Upper lobe of left lung (tissue), 6 donors: ENCODE measurements at regions not wholly inside any gene's neighbourhood (a gene's known extent, or its start where the extent isn't known, plus 50 kb on each side); places are given as distances from the start of the nearest gene placed in this dataset.

Source experiments
- ATAC-seq, 2 donors: fragments of 200-7000 bp; cut with Tn5 transposase; one replicate each; pipeline ENCODE4 v1.9.1; 2022; ENCODE audit warnings: mild to moderate bottlenecking in 2 of 2, moderate library complexity in 2 of 2; ENCODE audit not compliant: low FRiP score in 2 of 2
- DNase-seq, 2 donors: peaks; one replicate each; pipeline ENCODE4 v3.0.0-alpha.2; 2019 to 2020
- H3K27ac ChIP-seq, 4 donors: fragments of 200-600 bp; sonication (generic); one replicate each; pipeline ENCODE4 v1.5.1; 2016 to 2019
- H3K27me3 ChIP-seq, 4 donors: fragments of 200-600 bp; sonication (generic); one replicate each; pipeline ENCODE4 v1.5.1; 2017 to 2019
- H3K36me3 ChIP-seq, 4 donors: fragments of 200-600 bp; sonication (generic); one replicate each; pipeline ENCODE4 v1.5.1; 2016 to 2019
- H3K4me1 ChIP-seq, 4 donors: fragments of 200-600 bp; sonication (generic); one replicate each; pipeline ENCODE4 v1.5.1; 2018 to 2019
- H3K4me3 ChIP-seq, 4 donors: fragments of 200-600 bp; sonication (generic); one replicate each; pipeline ENCODE4 v1.5.1; 2017 to 2019; ENCODE audit warnings: mild to moderate bottlenecking in 2 of 4, moderate library complexity in 1 of 4
- H3K9me3 ChIP-seq, 4 donors: fragments of 200-600 bp; sonication (generic); one replicate each; pipeline ENCODE4 v1.5.1; 2018 to 2019
- EP300 ChIP-seq, 4 donors: sonication (generic); formaldehyde crosslinking; IDR thresholded peaks; one replicate each; pipeline ENCODE4 v1.5.1; 2017; ENCODE audit warnings: antibody characterized with exemption in 4 of 4, control low read depth in 2 of 4
- POLR2A ChIP-seq, 4 donors: fragments of 450-650 bp; IDR thresholded peaks; one replicate each; pipeline ENCODE4 v1.5.1; 2016 to 2017; ENCODE audit warnings: antibody characterized with exemption in 4 of 4, mild to moderate bottlenecking in 2 of 4
- POLR2AphosphoS5 ChIP-seq, 2 donors: sonication (generic); formaldehyde crosslinking; IDR thresholded peaks; one replicate each; pipeline ENCODE4 v1.5.1; 2017; ENCODE audit warnings: antibody characterized with exemption in 2 of 2
- WGBS, 2 donors: methylation state at CpG; one replicate each; pipeline ENCODE4 v1.1.5; 2017 to 2018; 5-methylcytosine and 5-hydroxymethylcytosine counted together
- TF ChIP-seq, protein P1 (sequence below), 6 experiments: fragments of 450-650 bp in 4 of 6; fragments of 200-600 bp in 2 of 6; sonication (generic) in 2 of 6; IDR thresholded peaks; one replicate each; pipeline ENCODE4 v1.5.1; 2016 to 2019; ENCODE audit warnings: antibody characterized with exemption in 6 of 6
- donor health status: DM: no; HTN: no; CAD: no; lungs with moderate emphysema.
- donor health status: DM: no; HTN: yes; CAD: no; lungs with severe emphysema.

DNA sequence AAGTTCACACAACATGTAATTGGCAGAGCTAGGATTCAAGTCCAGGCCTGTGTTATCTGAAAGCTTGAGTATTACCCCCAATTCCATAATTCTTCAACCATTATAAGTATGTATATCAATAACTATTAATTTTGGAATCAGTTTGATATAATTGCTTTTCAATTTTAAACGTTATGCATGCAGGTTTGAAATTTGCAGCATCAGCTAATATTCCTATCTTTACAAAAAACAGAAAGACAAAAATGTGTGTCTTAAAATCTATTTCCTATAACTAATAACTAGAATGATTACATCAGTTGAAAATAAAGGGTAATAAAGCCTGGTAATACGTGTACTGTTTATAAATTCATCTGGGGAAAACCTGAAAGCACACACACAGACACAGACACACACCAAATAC is 543.3 kb upstream of the PKDCC start:
- ATAC-seq, result no peak
- 77 to 84% methylated on average over 2 of the region's 2 CpGs for WGBS, 2 donors
- no peak overlapping the region for H3K27ac ChIP-seq
- TF ChIP-seq POLR2A (IDR thresholded peaks at IDR 0.05) (no peak), POLR2AphosphoS5 (IDR thresholded peaks at IDR 0.05) (no peak), EP300 (IDR thresholded peaks at IDR 0.05) (no peak)
- TF ChIP-seq, protein P1, sequence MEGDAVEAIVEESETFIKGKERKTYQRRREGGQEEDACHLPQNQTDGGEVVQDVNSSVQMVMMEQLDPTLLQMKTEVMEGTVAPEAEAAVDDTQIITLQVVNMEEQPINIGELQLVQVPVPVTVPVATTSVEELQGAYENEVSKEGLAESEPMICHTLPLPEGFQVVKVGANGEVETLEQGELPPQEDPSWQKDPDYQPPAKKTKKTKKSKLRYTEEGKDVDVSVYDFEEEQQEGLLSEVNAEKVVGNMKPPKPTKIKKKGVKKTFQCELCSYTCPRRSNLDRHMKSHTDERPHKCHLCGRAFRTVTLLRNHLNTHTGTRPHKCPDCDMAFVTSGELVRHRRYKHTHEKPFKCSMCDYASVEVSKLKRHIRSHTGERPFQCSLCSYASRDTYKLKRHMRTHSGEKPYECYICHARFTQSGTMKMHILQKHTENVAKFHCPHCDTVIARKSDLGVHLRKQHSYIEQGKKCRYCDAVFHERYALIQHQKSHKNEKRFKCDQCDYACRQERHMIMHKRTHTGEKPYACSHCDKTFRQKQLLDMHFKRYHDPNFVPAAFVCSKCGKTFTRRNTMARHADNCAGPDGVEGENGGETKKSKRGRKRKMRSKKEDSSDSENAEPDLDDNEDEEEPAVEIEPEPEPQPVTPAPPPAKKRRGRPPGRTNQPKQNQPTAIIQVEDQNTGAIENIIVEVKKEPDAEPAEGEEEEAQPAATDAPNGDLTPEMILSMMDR (IDR thresholded peaks at IDR 0.05), result no peak
- H3K36me3 ChIP-seq, result no peaks in the 10 kb centered on the region
- H3K4me3 ChIP-seq, result no peak overlapping the region
- H3K4me1 ChIP-seq, result no peaks in the 10 kb centered on the region
- DNase-seq, result no peak
- H3K9me3 ChIP-seq, result peaks cover 0 to 22% (median 5%) of the 10 kb centered on the region in 4 donors
- H3K27me3 ChIP-seq, result no peaks in the 10 kb centered on the region

DNA sequence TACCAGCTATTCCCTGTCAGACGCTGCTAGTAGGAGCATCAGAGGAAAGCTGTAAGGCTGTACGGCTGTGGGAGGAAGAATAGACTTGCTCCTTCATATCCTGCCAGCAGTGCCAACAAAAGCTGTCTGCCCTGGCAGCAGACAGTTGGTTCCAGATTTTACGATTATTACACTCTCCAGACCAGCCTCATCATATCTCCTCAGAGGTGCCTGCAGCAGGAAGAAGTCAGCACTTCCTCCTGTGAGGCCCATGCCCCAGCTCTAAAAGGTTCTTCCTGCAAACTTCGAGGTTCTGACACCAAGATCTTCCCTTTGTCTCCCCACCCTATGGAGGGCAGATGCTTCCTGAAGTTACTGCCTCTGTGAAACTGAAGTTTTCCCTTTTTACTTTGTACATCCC is 537.7 kb upstream of the PKDCC start:
- DNase-seq (no peak), ATAC-seq (no peak)
- H3K4me3 ChIP-seq, result no peak overlapping the region
- H3K27ac ChIP-seq, result no peak overlapping the region
- H3K9me3 ChIP-seq, result no peaks in the 10 kb centered on the region
- H3K27me3 ChIP-seq, result no peaks in the 10 kb centered on the region
- 12 to 20% methylated on average over 4 of the region's 4 CpGs for WGBS, 2 donors
- H3K36me3 ChIP-seq, result no peaks in the 10 kb centered on the region
- H3K4me1 ChIP-seq, result no peaks in the 10 kb centered on the region
- TF ChIP-seq, protein P1 (IDR thresholded peaks at IDR 0.05), result no peak
- no peak for TF ChIP-seq POLR2AphosphoS5 (IDR thresholded peaks at IDR 0.05)
- TF ChIP-seq EP300 (IDR thresholded peaks at IDR 0.05), result no peak
- no peak for TF ChIP-seq POLR2A (IDR thresholded peaks at IDR 0.05)

DNA sequence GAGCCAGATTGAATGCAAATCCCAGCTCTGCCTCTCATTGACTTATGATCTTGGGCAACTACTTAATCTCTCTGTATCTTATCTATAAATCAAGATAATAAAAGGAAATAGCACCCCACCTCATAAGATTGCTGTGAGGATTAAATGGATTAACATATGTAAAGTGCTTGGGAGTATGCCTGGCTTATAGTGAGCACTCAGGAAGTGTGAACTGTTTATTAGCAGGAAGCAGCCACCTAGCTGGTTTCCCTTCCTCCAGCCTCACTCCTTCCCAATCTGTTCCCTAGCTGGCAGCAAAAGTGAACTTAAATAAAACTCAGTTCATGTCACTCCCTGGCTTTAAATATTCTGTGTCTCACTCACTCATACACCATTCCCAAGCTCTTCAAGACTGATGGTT is 526.6 kb upstream of the PKDCC start:
- ATAC-seq (no peak), DNase-seq (no peak)
- H3K4me3 ChIP-seq, result no peak overlapping the region
- no peaks in the 10 kb centered on the region for H3K9me3 ChIP-seq
- no peaks in the 10 kb centered on the region for H3K4me1 ChIP-seq
- no peaks in the 10 kb centered on the region for H3K36me3 ChIP-seq
- TF ChIP-seq POLR2AphosphoS5 (IDR thresholded peaks at IDR 0.05) (no peak), POLR2A (IDR thresholded peaks at IDR 0.05) (no peak)
- no peak overlapping the region for H3K27ac ChIP-seq
- H3K27me3 ChIP-seq, result no peaks in the 10 kb centered on the region

DNA sequence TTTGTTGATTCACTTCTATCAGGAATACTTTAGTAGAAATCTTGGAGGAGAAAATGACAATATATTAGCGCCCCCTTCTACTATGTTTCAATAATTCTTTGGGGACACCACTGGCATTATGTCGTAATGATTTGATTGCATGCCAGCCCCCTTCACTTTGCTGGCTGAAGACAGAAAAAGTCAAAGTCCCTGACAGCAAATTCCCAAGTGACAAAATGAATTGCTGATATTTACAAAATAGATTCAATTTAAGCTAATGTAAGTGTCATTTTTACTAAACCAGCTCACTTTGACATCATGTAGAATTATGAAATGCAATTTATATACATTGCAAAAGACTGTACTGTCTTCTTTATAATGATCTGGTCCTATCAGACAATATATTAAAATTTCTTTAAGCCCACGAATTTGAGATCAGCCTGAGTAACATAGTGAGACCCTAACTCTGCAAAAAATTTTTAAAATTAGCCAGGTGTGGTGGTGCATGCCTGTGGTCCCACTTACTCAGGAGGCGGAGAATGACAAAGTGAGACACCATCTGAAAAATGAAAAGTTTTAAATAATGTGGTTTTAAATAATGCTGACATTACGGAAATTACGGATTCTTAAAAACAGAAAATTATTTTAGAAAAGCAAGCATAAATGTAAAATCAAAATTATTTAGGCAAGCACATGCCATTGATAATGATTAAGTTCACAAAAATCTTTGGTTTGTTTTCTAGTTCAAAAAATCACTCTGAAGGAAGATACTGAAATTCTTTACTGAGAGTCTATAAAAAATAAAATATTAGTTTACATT is 520.1 kb upstream of the PKDCC start:
- H3K36me3 ChIP-seq, result no peaks in the 10 kb centered on the region

DNA sequence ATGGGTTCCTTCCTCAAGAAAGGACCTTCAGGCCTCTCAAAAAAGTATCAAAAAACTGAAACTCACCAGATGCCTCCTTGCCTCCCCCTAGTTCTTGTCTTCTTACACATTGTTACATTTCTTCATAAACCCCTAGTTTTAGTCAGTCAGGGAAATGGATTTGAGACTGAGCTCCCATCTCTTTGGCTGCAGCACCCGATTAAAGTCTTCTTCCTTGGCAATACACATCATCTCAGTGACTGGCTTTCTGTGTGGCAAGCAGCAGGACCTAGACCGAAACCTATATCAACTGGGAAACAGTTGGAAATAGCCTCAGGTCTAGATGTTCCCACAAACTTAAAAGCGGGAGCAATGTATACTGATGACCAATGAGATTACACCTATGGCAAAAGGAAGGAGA is 512.2 kb upstream of the PKDCC start:
- DNase-seq (no peak), ATAC-seq (no peak)
- Histone ChIP-seq H3K27me3 (no peaks in the 10 kb centered on the region), H3K4me3 (no peak overlapping the region), H3K4me1 (no peaks in the 10 kb centered on the region), H3K9me3 (peaks cover 0 to 4% (median 1%) of the 10 kb centered on the region in 4 donors), H3K27ac (no peak overlapping the region), H3K36me3 (no peaks in the 10 kb centered on the region)
- 90 to 97% methylated on average over 3 of the region's 3 CpGs for WGBS, 2 donors
- no peak for TF ChIP-seq EP300 (IDR thresholded peaks at IDR 0.05)

More for the DNA sequence above, 520.1 kb upstream of the PKDCC start:
- 83 to 88% methylated on average over 6 of the region's 6 CpGs for WGBS, 2 donors
- Histone ChIP-seq H3K27ac (no peak overlapping the region), H3K9me3 (peaks cover 0 to 4% (median 0%) of the 10 kb centered on the region in 4 donors), H3K27me3 (no peaks in the 10 kb centered on the region), H3K4me1 (no peaks in the 10 kb centered on the region), H3K4me3 (no peak overlapping the region)
- DNase-seq (no peak), ATAC-seq (no peak)
- TF ChIP-seq EP300 (IDR thresholded peaks at IDR 0.05) (no peak), POLR2AphosphoS5 (IDR thresholded peaks at IDR 0.05) (no peak), POLR2A (IDR thresholded peaks at IDR 0.05) (no peak)
- TF ChIP-seq, protein P1 (IDR thresholded peaks at IDR 0.05), result no peak
